NB4 (cell line): ENCODE measurements at regions not wholly inside any gene's neighbourhood (a gene's known extent, or its start where the extent isn't known, plus 50 kb on each side); places are given as distances from the start of the nearest gene placed in this dataset.

Source experiments
- CTCF ChIP-seq: IDR thresholded peaks from one replicate; pipeline ENCODE4 v1.5.1; 2012; ENCODE audit warnings: low read depth, low read length
- POLR2A ChIP-seq: IDR thresholded peaks from 2 replicates; pipeline ENCODE4 v1.6.1; 2011; ENCODE audit warnings: mild to moderate bottlenecking; ENCODE audit not compliant: insufficient read length; ENCODE audit errors: extremely low read depth

- TF ChIP-seq CTCF (no peak), POLR2A (no peak)
These were observed 88.0 kb downstream of the EDEM1 start for GRCh38 chr3:5275529-5275928.
